GM23338 (cell line): ENCODE measurements at regions not wholly inside any gene's neighbourhood (a gene's known extent, or its start where the extent isn't known, plus 50 kb on each side); places are given as distances from the start of the nearest gene placed in this dataset.

Source experiments
- ATAC-seq: fragments of 200-7000 bp; cut with Tn5 transposase; 3 replicates; pipeline ENCODE4 v1.9.1; 2020
- DNase-seq: peaks from one replicate; pipeline ENCODE4 v3.0.0-alpha.2; 2015; ENCODE audit warnings: low spot score
- H2AFZ ChIP-seq: fragments of 200-600 bp; sonication (generic); 2 replicates; pipeline ENCODE4 v1.8.0; 2016; ENCODE audit warnings: antibody characterized with exemption, mild to moderate bottlenecking, moderate library complexity
- H3F3A ChIP-seq: fragments of 200-600 bp; sonication (generic); replicated peaks from 2 replicates; pipeline ENCODE4 v1.8.0; 2017; ENCODE audit warnings: antibody characterized with exemption, mixed run types, low read depth
- H3K27ac ChIP-seq: fragments of 200-600 bp; sonication (generic); 2 replicates; pipeline ENCODE4 v1.6.1; 2016; ENCODE audit warnings: low read depth
- H3K27me3 ChIP-seq: fragments of 200-600 bp; sonication (generic); 2 replicates; pipeline ENCODE4 v1.8.0; 2016; ENCODE audit warnings: mild to moderate bottlenecking, mixed run types, moderate library complexity; ENCODE audit not compliant: insufficient read depth
- H3K36me3 ChIP-seq: fragments of 200-600 bp; sonication (generic); 2 replicates; pipeline ENCODE4 v1.8.0; 2016; ENCODE audit warnings: mild to moderate bottlenecking; ENCODE audit not compliant: insufficient read depth
- H3K4me1 ChIP-seq: fragments of 200-600 bp; sonication (generic); 2 replicates; pipeline ENCODE4 v1.8.0; 2016; ENCODE audit warnings: mild to moderate bottlenecking, moderate library complexity; ENCODE audit not compliant: insufficient read depth
- H3K4me2 ChIP-seq: fragments of 200-600 bp; sonication (generic); 2 replicates; pipeline ENCODE4 v1.7.1; 2017; ENCODE audit warnings: mixed run types
- H3K4me3 ChIP-seq: fragments of 200-600 bp; sonication (generic); 2 replicates; pipeline ENCODE4 v1.6.1; 2016; ENCODE audit warnings: mixed run types
- H3K79me2 ChIP-seq: fragments of 200-600 bp; sonication (generic); replicated peaks from 2 replicates; pipeline ENCODE4 v1.8.0; 2017; ENCODE audit warnings: mild to moderate bottlenecking; ENCODE audit not compliant: insufficient read depth
- H3K9me2 ChIP-seq: fragments of 200-600 bp; sonication (generic); 2 replicates; pipeline ENCODE4 v1.8.0; 2017; ENCODE audit not compliant: insufficient read depth
- H4K20me1 ChIP-seq: fragments of 200-600 bp; sonication (generic); replicated peaks from 2 replicates; pipeline ENCODE4 v1.8.0; 2017; ENCODE audit warnings: mild to moderate bottlenecking; ENCODE audit not compliant: insufficient read depth
- H3K27ac Mint-ChIP-seq: 2 replicates; pipeline ENCODE4 v1.8.0; 2020; ENCODE audit warnings: inconsistent platforms, mild to moderate bottlenecking, moderate library complexity, mixed read lengths
- H3K27me3 Mint-ChIP-seq: 3 replicates; pipeline ENCODE4 v1.8.0; 2022; ENCODE audit warnings: low read depth, mild to moderate bottlenecking, moderate library complexity, mixed read lengths, inconsistent platforms; ENCODE audit not compliant: insufficient read depth, poor library complexity
- H3K36me3 Mint-ChIP-seq: 3 replicates; pipeline ENCODE4 v1.8.0; 2021; ENCODE audit warnings: low read depth, mild to moderate bottlenecking, inconsistent platforms, moderate library complexity, mixed read lengths
- H3K4me1 Mint-ChIP-seq: 3 replicates; pipeline ENCODE4 v1.8.0; 2020; ENCODE audit warnings: mild to moderate bottlenecking, inconsistent platforms, mixed read lengths
- H3K4me3 Mint-ChIP-seq: 3 replicates; pipeline ENCODE4 v1.8.0; 2021; ENCODE audit warnings: moderate library complexity, mild to moderate bottlenecking, inconsistent platforms, mixed read lengths
- H3K9me3 Mint-ChIP-seq: 3 replicates; pipeline ENCODE4 v1.8.0; 2020; ENCODE audit warnings: moderate library complexity, mild to moderate bottlenecking, inconsistent platforms, mixed read lengths
- CREB1 ChIP-seq: fragments of 250-450 bp; sonication (Bioruptor Pico); IDR thresholded peaks from 2 replicates; pipeline ENCODE4 v1.5.0; 2020; ENCODE audit warnings: low read depth, mild to moderate bottlenecking, moderate library complexity
- CTCF ChIP-seq, 2 experiments: fragments of 200-600 bp in 1 of 2; sonication (generic) in 1 of 2; conservative IDR thresholded peaks; 2 replicates each; pipeline versions ENCODE4 v1.5.1 to v1.6.1; 2016 to 2017; ENCODE audit warnings: antibody characterized with exemption in 2 of 2, low read depth in 2 of 2, mild to moderate bottlenecking in 2 of 2, moderate library complexity in 1 of 2
- ETS1 ChIP-seq: IDR thresholded peaks from 2 replicates; pipeline ENCODE4 v1.6.1; 2016; ENCODE audit warnings: antibody characterized with exemption
- EZH2 ChIP-seq: fragments of 200-600 bp; sonication (generic); IDR thresholded peaks from one replicate; pipeline ENCODE4 v1.8.0; 2017; ENCODE audit warnings: antibody characterized with exemption, mild to moderate bottlenecking, low read depth; ENCODE audit not compliant: unreplicated experiment
- EZH2phosphoT487 ChIP-seq: fragments of 200-600 bp; sonication (generic); IDR thresholded peaks from one replicate; pipeline ENCODE4 v1.8.1; 2018; ENCODE audit warnings: antibody characterized with exemption; ENCODE audit not compliant: unreplicated experiment
- JUNB ChIP-seq: IDR thresholded peaks from one replicate; pipeline ENCODE4 v1.6.1; 2016; ENCODE audit warnings: antibody characterized with exemption; ENCODE audit not compliant: unreplicated experiment
- NANOG ChIP-seq: IDR thresholded peaks from 2 replicates; pipeline ENCODE4 v1.6.1; 2016; ENCODE audit warnings: antibody characterized with exemption, borderline replicate concordance
- POLR2AphosphoS5 ChIP-seq: IDR thresholded peaks from 2 replicates; pipeline ENCODE4 v1.6.1; 2016; ENCODE audit warnings: antibody characterized with exemption, low read depth
- REST ChIP-seq: IDR thresholded peaks from one replicate; pipeline ENCODE4 v1.6.1; 2018; ENCODE audit warnings: antibody characterized with exemption; ENCODE audit not compliant: unreplicated experiment
- STAT1 ChIP-seq: IDR thresholded peaks from one replicate; pipeline ENCODE4 v1.6.1; 2016; ENCODE audit warnings: antibody characterized with exemption; ENCODE audit not compliant: unreplicated experiment
- ZNF114 ChIP-seq: fragments of 250-450 bp; sonication (Bioruptor Pico); IDR thresholded peaks from 2 replicates; pipeline ENCODE4 v1.5.0; 2020; ENCODE audit warnings: mild to moderate bottlenecking, moderate library complexity
- ZNF331 ChIP-seq: fragments of 250-450 bp; sonication (Bioruptor Pico); IDR thresholded peaks from 2 replicates; pipeline ENCODE4 v1.5.0; 2020; ENCODE audit warnings: low read depth, mild to moderate bottlenecking, moderate library complexity
- ZNF462 ChIP-seq: fragments of 250-450 bp; sonication (Bioruptor Pico); IDR thresholded peaks from 2 replicates; pipeline ENCODE4 v1.5.0; 2020; ENCODE audit warnings: mild to moderate bottlenecking, moderate library complexity

GRCh38 chr15:96553931-96554330 lies 223.4 kb downstream of the NR2F2 start:
- Histone ChIP-seq H3K9me2 (no peaks in the 10 kb centered on the region), H4K20me1 (no peaks in the 10 kb centered on the region), H3K4me2 (no peak overlapping the region), H3K4me1 (no peaks in the 10 kb centered on the region), H3K27me3 (no peaks in the 10 kb centered on the region), H3F3A (no peaks in the 10 kb centered on the region), H3K36me3 (no peaks in the 10 kb centered on the region), H3K4me3 (no peak overlapping the region), H3K79me2 (no peaks in the 10 kb centered on the region), H3K27ac (no peak overlapping the region), H2AFZ (no peak overlapping the region; the same call in 1 of the 2 replicates)
- Mint-ChIP-seq H3K36me3 (no peaks in the 10 kb centered on the region), H3K27ac (no peak overlapping the region), H3K4me1 (no peaks in the 10 kb centered on the region), H3K4me3 (no peak overlapping the region), H3K9me3 (no peaks in the 10 kb centered on the region), H3K27me3 (no peaks in the 10 kb centered on the region)
- ATAC-seq (no peak), DNase-seq (no peak)
- TF ChIP-seq ZNF331 (CRISPR knock-in tag) (no peak), STAT1 (no peak), CREB1 (CRISPR knock-in tag) (no peak), EZH2phosphoT487 (no peak), JUNB (no peak), CTCF (conservative IDR thresholded peaks at IDR 0.05; ENCODE audit: low read depth in 2 of 2) (no peak), POLR2AphosphoS5 (no peak), EZH2 (no peak), ETS1 (no peak), ZNF462 (CRISPR knock-in tag) (no peak), NANOG (no peak), ZNF114 (no peak), REST (no peak)
